OCI-LY1 (cell line): ENCODE measurements at regions not wholly inside any gene's neighbourhood (a gene's known extent, or its start where the extent isn't known, plus 50 kb on each side); places are given as distances from the start of the nearest gene placed in this dataset.

Source experiments
- H2AFZ ChIP-seq: fragments of 200-600 bp; sonication (generic), shearing (Covaris generic); 2 replicates; pipeline ENCODE4 v1.6.0; 2014; ENCODE audit warnings: antibody characterized with exemption, mild to moderate bottlenecking, low read length
- H3F3A ChIP-seq: fragments of 200-600 bp; sonication (generic), shearing (Covaris generic); 2 replicates; pipeline ENCODE4 v1.6.0; 2014; ENCODE audit warnings: mild to moderate bottlenecking, antibody characterized with exemption, low read length, moderate library complexity; ENCODE audit not compliant: insufficient read depth
- H3K27ac ChIP-seq: fragments of 200-600 bp; sonication (generic); 2 replicates; pipeline ENCODE4 v1.5.1; 2014; ENCODE audit warnings: low read length, mixed run types, mild to moderate bottlenecking, low read depth; ENCODE audit not compliant: poor library complexity, severe bottlenecking
- H3K27me3 ChIP-seq: fragments of 200-600 bp; sonication (generic); 2 replicates; pipeline ENCODE4 v1.6.0; 2014; ENCODE audit warnings: antibody characterized with exemption, mild to moderate bottlenecking, low read length, moderate library complexity; ENCODE audit not compliant: insufficient read depth
- H3K36me3 ChIP-seq: fragments of 200-600 bp; sonication (generic); 2 replicates; pipeline ENCODE4 v1.6.1; 2014; ENCODE audit warnings: mild to moderate bottlenecking, antibody characterized with exemption, low read length, moderate library complexity, mixed read lengths; ENCODE audit not compliant: insufficient read depth
- H3K4me1 ChIP-seq: fragments of 200-600 bp; sonication (generic); 2 replicates; pipeline ENCODE4 v1.5.1; 2014; ENCODE audit warnings: mild to moderate bottlenecking, low read length, moderate library complexity; ENCODE audit not compliant: insufficient read depth, severe bottlenecking
- H3K4me2 ChIP-seq: fragments of 200-600 bp; sonication (generic), shearing (Covaris generic); 2 replicates; pipeline ENCODE4 v1.6.1; 2014; ENCODE audit warnings: low read length
- H3K4me3 ChIP-seq: fragments of 200-600 bp; sonication (generic); 2 replicates; pipeline ENCODE4 v1.5.1; 2014; ENCODE audit warnings: low read length, low read depth, mild to moderate bottlenecking, mixed read lengths; ENCODE audit not compliant: poor library complexity, severe bottlenecking
- H3K79me2 ChIP-seq: fragments of 200-600 bp; shearing (Covaris generic); 2 replicates; pipeline ENCODE4 v1.6.1; 2016; ENCODE audit warnings: mixed run types, low read length, mixed read lengths; ENCODE audit not compliant: insufficient read depth
- H3K9ac ChIP-seq: fragments of 200-600 bp; sonication (generic), shearing (Covaris generic); 2 replicates; pipeline ENCODE4 v1.6.1; 2014; ENCODE audit warnings: mild to moderate bottlenecking, low read length, mixed read lengths
- H3K9me2 ChIP-seq: fragments of 200-600 bp; sonication (generic), shearing (Covaris generic); 2 replicates; pipeline ENCODE4 v1.6.1; 2014; ENCODE audit warnings: low read depth, mild to moderate bottlenecking, low read length, mixed read lengths
- H3K9me3 ChIP-seq: fragments of 200-600 bp; shearing (Covaris generic); 2 replicates; pipeline ENCODE4 v1.6.1; 2014; ENCODE audit warnings: low read length, mixed read lengths
- H4K20me1 ChIP-seq: fragments of 200-600 bp; sonication (generic), shearing (Covaris generic); 2 replicates; pipeline ENCODE4 v1.6.0; 2016; ENCODE audit warnings: mild to moderate bottlenecking, low read length; ENCODE audit not compliant: insufficient read depth
- CTCF ChIP-seq: fragments of 200-600 bp; sonication (generic), shearing (Covaris generic); IDR thresholded peaks from 2 replicates; pipeline ENCODE4 v1.5.1; 2017; ENCODE audit warnings: mild to moderate bottlenecking, antibody characterized with exemption, low read length, moderate library complexity, mixed read lengths
- EZH2 ChIP-seq: fragments of 200-600 bp; sonication (generic), shearing (Covaris generic); IDR thresholded peaks from 2 replicates; pipeline ENCODE4 v1.8.0; 2017; ENCODE audit warnings: borderline replicate concordance, mixed run types, mild to moderate bottlenecking, antibody characterized with exemption, low read length, moderate library complexity, mixed read lengths

GRCh38 chr13:81637457-81637856 lies 1296.5 kb upstream of the SPRY2 start:
- Histone ChIP-seq H3K4me1 (no peaks in the 10 kb centered on the region), H3K9ac (no peak overlapping the region), H2AFZ (no peak overlapping the region), H3K27ac (no peak overlapping the region), H3F3A (no peaks in the 10 kb centered on the region), H3K27me3 (no peaks in the 10 kb centered on the region), H3K9me2 (no peaks in the 10 kb centered on the region), H3K4me2 (no peak overlapping the region), H3K79me2 (no peaks in the 10 kb centered on the region), H4K20me1 (no peaks in the 10 kb centered on the region), H3K4me3 (no peak overlapping the region), H3K9me3 (no peaks in the 10 kb centered on the region), H3K36me3 (no peaks in the 10 kb centered on the region)
- TF ChIP-seq EZH2 (no peak), CTCF (no peak)

DNA sequence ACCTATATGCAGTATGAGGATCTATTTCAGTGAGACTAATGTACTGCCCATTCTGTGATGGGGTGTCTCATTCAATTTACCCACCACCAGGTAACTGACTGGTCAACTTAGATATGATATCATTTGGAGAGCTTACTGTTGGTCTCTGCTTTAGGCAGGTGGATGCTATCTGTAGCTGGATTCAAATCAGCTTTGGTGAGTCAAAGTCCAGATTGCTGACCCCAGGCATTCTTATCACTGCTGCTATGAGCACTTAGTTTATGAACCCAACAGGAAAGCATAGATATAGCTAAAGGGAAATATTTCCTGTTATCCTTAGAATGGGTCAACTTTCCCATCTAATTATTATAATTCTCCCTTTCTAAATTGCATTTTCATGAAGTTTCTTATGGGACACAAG lies 1295.2 kb upstream of the SPRY2 start:
- Histone ChIP-seq H3K9me2 (no peaks in the 10 kb centered on the region), H3K36me3 (no peaks in the 10 kb centered on the region)

DNA sequence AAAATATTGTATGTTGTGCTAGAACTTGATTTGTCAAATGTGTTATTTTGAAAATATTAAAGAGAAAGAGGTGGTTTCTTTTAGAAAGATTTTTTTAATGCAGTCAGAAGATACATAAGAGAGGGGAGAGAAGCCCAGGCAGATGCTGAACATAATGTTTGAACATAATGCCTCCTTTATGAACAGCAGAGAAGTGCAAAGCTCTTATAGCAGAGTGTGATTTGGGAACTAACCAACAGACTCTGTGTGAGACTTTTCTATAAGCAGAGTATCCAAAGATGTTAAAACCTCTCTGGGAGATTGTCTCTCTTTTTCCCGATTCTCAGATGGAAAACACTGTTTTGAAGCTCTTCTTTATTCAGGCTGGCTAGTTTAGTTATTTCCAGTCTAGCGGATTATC lies 1274.1 kb upstream of the SPRY2 start:
- Histone ChIP-seq H2AFZ (no peak overlapping the region), H3K79me2 (no peaks in the 10 kb centered on the region)
- TF ChIP-seq EZH2 = no peak
- TF ChIP-seq CTCF = no peak

More for the DNA sequence above, 1295.2 kb upstream of the SPRY2 start:
- Histone ChIP-seq H3K9me3 (no peaks in the 10 kb centered on the region), H4K20me1 (no peaks in the 10 kb centered on the region), H3K4me1 (no peaks in the 10 kb centered on the region), H2AFZ (no peak overlapping the region), H3K27ac (no peak overlapping the region), H3K79me2 (no peaks in the 10 kb centered on the region), H3K9ac (no peak overlapping the region), H3F3A (no peaks in the 10 kb centered on the region), H3K4me3 (no peak overlapping the region), H3K27me3 (no peaks in the 10 kb centered on the region), H3K4me2 (no peak overlapping the region)
- TF ChIP-seq EZH2 = no peak
- TF ChIP-seq CTCF = no peak

More for the DNA sequence above, 1274.1 kb upstream of the SPRY2 start:
- no peaks in the 10 kb centered on the region for H3K9me3 ChIP-seq
- no peaks in the 10 kb centered on the region for H3K27me3 ChIP-seq
- no peaks in the 10 kb centered on the region for H3K4me1 ChIP-seq
- H3K27ac ChIP-seq = no peak overlapping the region
- no peak overlapping the region for H3K4me3 ChIP-seq
- no peaks in the 10 kb centered on the region; the same call in 1 of the 2 replicates for H3K9me2 ChIP-seq
- no peaks in the 10 kb centered on the region for H3F3A ChIP-seq
- H3K9ac ChIP-seq = no peak overlapping the region
- H4K20me1 ChIP-seq = 0 out of 2 replicates have a peak, but pooled peaks cover 3% of the 10 kb centered on the region
- H3K4me2 ChIP-seq = no peak overlapping the region
- H3K36me3 ChIP-seq = no peaks in the 10 kb centered on the region
